HG02571 (cell line): ENCODE measurements at regions not wholly inside any gene's neighbourhood (a gene's known extent, or its start where the extent isn't known, plus 50 kb on each side); places are given as distances from the start of the nearest gene placed in this dataset.

Source experiments
- ATAC-seq: cut with Tn5 transposase; IDR thresholded peaks from one replicate; pipeline ENCODE4 v1.9.1; 2021; ENCODE audit warnings: mild to moderate bottlenecking, moderate library complexity; ENCODE audit not compliant: unreplicated experiment

- ATAC-seq = no peak
Observed at GRCh38 chr20:10986586-10986985, 312.8 kb upstream of the JAG1 start.

DNA sequence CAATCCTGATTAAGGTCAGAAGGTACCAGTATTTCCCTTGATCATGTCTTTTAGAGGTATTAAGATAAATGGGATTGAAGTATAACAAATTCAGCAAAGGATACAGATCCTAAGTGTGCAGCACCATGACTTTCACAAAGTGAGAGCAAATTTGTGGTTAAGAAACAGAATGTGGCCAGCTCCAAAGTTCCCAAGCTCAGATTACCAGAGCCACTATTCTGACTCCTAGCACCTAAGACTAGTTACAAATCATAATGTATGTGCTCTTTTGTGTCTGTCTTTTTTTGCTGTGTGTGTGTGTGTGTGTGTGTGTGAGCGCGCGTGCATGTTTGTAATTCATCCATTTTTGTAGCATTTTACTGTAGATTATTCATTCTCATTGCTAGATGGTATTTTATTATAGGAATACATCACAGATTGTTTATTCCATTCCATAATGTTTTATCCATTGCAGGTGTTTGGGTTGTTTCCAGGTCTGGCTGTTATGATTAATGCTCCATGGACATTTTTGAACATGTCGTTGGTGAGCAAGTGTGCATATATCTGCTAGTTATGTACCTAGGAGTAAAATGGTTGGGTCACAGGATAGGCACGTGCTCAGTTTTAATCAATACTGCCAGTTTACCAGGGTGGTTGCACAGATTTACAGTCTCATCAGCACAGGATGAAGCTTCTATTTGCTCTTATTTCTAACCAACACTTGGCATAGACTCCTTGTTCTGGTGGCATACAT, 314.0 kb upstream of the JAG1 start:
- ATAC-seq = no peak

- ATAC-seq = no peak
Observed at GRCh38 chr20:10990625-10991382, 317.0 kb upstream of the JAG1 start.

GRCh38 chr20:10992731-10993130, 318.9 kb upstream of the JAG1 start:
- no peak for ATAC-seq

- ATAC-seq = no peak
Observed at GRCh38 chr20:10994991-10995700, 321.3 kb upstream of the JAG1 start.

DNA sequence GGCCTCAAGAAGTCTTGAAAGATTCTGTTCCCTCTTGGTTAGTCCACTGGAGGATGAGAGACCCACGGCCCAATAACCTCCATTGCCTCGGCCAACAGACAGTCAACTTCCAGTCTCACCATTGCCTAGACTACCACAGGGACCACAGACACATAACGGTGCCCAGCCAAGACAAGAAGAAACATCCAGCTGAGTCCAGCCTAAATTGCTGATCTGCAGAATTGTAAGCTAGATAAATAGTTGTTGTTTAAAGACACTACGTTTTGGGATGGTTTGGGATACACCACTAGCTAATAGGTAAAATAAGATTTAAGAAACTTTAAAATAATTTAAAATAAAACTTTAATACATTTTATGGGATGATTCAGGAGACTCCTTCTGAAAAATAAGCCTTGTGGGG, 324.7 kb upstream of the JAG1 start:
- no peak for ATAC-seq

- no peak for ATAC-seq
Observed at GRCh38 chr20:11000416-11000815, 326.6 kb upstream of the JAG1 start.

- no peak for ATAC-seq
Observed at GRCh38 chr20:11001302-11001701, 327.5 kb upstream of the JAG1 start.

DNA sequence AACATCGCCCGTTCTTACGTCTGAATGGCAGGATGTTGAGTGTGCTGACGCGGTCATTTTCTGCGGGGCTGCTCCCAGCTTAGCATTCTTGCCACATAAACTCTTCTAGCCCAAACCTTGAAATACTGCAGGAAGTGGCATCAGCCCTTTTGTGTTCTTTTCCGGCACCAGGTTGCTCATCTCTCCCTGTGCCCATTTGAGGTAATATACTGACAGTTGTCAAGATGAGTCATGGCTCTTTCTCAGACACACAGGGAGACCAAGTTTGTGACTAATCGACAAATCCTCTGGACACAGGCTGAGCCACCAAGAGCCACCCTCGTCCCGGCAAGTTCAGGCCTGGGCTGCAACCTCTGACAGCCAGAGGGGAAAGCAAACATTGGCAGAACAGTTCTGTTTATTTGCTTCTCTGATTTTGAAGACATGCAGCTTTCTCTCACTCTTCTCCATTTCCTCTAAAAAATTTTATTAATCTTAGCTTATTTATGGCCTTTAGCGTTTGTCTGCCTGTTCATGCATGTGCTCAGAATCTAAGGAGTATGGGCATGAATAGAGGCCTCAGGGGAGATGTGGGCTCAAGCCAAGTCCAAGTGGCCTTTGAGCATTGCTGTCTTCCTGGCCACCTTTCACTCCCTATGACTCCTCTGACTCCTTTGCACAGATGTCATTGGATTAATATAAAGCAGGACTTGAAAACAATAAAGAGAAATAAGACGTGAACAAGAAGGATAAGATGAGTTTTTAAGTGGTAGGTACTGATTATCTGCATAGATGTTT, 328.2 kb upstream of the JAG1 start:
- ATAC-seq = no peak

DNA sequence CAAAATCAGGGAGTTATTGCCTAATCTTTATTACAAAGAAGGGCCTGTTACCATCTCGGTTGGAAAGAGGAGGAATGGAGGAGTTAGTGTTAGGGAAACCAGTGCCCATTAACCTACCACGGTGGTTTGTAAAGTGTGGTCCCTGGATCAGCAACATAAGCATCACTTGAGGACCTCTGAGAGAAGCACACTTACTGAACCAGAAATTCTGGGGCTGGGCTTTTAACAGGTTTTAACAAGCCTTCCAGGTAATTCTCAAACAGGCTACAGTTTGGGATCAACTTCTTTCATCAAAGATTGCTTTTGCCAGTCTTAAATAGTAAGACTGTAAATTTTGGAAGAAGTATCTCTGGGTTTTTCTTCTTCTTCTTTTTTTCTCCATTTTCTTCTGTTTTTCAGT, 329.5 kb upstream of the JAG1 start:
- ATAC-seq = no peak

DNA sequence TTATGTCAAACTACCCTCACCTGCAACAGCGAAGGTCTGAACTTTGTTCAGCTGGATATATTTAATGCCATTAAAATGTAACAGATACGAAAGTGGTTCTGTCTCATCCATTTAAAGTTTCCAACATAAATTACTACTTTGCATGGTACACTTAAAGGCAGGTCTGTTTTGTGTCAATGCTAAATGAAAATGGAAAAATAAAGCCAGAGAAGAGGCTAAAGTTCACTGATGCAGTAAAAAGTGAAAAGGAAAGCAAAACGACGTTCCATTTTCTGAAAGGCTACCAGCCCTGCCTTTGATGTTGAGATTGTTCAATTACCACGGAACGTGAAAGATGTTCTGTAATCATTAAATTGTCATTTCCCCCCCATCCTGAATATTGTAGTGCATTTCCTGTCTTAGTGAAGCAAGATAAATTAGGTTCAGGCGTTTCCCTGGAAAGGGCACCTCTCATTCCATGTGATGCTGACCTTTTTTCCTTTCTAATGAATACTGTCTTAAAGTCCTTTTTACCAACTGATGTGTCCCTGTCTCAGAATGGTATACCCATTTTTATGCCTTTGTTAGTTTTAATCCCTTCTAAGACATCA, 334.7 kb upstream of the JAG1 start:
- no peak for ATAC-seq

DNA sequence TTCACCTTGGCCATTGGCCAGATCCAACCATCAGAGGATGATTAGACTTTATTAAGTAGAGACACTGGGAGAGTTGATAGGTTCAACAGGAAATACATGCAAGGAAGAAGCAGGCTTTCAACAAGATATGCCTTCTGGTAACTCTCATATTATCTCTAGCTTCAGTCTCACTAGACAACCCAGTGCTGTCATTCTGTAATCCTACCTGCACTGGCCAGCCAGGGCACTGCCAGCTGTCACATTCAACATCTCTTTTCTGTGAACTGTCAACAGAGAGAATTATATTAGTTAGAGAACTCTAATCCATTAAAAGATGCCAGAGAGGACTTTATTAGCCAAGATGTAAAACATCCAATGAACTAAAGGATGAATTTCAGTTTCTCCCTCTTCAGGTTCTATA, 337.9 kb upstream of the JAG1 start:
- ATAC-seq = no peak

DNA sequence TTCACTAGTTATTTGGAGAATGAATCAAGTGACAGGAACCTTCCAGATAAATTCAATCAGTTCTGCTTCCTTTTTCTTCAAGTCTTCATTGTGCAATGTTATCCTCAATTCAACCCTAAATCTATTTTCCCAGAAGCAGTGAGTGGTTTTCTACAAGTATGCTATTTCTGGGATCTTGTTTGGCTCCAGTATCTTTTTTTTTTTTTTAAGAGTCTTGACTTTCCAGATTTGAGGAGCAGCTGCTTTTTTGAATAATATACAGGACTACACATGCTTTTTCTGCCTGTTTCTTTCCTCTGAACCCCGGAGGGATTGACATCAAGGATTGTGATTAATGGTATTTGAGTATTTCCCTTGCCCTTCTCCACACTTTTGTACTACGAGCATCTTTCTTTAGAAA, 339.2 kb upstream of the JAG1 start:
- ATAC-seq = no peak

GRCh38 chr20:11013801-11014200, 340.0 kb upstream of the JAG1 start:
- no peak for ATAC-seq

DNA sequence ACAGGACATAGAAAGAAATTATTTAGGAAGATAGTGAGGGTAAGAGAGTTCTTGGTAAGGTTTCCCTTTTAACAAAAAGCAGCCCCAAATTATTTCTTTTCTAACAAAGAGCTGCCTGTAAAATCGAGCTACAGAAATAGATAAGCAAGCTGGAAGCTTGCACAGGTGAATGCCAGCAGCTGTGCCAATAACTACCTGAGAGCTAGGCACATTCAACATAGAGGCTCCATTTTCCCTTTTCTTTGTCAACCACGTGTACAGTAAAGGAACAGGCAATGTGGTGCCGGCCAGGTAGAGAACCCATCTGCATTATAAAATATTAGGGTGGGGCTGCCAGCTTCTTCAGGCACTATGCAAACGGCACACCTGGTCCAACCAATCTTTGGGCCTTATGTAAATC, 341.6 kb upstream of the JAG1 start:
- ATAC-seq = no peak

GRCh38 chr20:11017446-11017845, 343.6 kb upstream of the JAG1 start:
- ATAC-seq = no peak

GRCh38 chr20:11018668-11019170, 344.9 kb upstream of the JAG1 start:
- no peak for ATAC-seq

- no peak for ATAC-seq
Observed at GRCh38 chr20:11020712-11021111, 346.9 kb upstream of the JAG1 start.

DNA sequence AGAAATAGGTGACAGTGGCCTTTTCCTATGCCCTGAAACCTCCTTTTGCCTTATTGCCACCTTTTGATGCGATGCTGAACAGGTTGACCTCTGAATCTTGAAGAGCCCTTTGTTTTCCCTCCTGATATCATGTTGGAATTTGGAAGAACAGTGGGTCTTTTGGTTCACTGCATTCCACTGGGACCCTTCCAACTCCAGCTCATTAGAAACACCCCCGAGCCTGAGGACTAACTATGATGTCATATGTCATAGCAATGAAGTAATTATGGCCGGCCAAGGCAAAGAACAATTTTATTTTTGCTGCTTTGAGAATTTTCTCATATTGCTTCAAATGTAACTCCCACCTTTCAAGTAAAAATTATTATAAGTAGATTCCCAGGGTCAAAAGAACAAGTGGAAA, 353.4 kb upstream of the JAG1 start:
- no peak for ATAC-seq

DNA sequence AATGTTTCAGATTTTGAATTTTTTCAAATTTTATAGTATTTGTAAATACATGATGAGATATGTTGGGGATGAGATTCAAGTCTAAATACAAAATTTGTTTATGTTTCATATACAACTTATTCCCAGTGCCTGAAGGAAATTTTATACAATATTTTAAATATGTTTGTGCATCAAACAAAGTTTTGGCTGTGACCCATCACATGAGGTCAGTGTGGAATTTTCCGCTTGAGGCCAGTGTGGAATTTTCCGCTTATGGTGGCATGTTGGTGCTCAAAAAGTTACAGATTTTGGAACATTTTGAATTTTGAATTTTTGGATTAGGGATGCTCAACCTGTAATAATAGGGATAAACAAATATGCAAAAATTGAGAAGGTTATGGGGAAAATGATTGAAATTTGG, 356.6 kb upstream of the JAG1 start:
- no peak for ATAC-seq

- no peak for ATAC-seq
Observed at GRCh38 chr20:11031300-11031699, 357.5 kb upstream of the JAG1 start.
